Thoracic aorta (tissue), 2 donors: ENCODE measurements at regions not wholly inside any gene's neighbourhood (a gene's known extent, or its start where the extent isn't known, plus 50 kb on each side); places are given as distances from the start of the nearest gene placed in this dataset.
A peak's percentile ranks its signal among the peaks of the same experiment; 100 is the strongest.

Source experiments
- ATAC-seq: fragments of 150-250 bp; one replicate; pipeline ENCODE4 v1.8.0; 2017; ENCODE audit warnings: low read depth; ENCODE audit not compliant: insufficient number of reproducible peaks, low FRiP score
- DNase-seq: peaks from one replicate; pipeline ENCODE4 v3.0.0-alpha.2; 2020; ENCODE audit warnings: low spot score
- H3K27ac ChIP-seq, 2 donors: fragments of 200-600 bp; sonication (generic); 1 replicate in 1 of 2; 2 replicates in 1 of 2; pipeline ENCODE4 v1.5.1; 2016; ENCODE audit warnings: mild to moderate bottlenecking in 2 of 2, moderate library complexity in 2 of 2
- H3K27me3 ChIP-seq: fragments of 200-600 bp; sonication (generic); replicated peaks from 2 replicates; pipeline ENCODE4 v1.6.0; 2016; ENCODE audit warnings: mild to moderate bottlenecking; ENCODE audit not compliant: insufficient read depth
- H3K36me3 ChIP-seq: fragments of 200-600 bp; sonication (generic); one replicate; pipeline ENCODE4 v1.5.1; 2016
- H3K4me1 ChIP-seq, 2 donors: fragments of 200-600 bp; sonication (generic); 1 replicate in 1 of 2; 2 replicates in 1 of 2; pipeline versions ENCODE4 v1.5.1 to v1.6.0; 2016; ENCODE audit warnings: low read depth in 2 of 2, mild to moderate bottlenecking in 1 of 2; ENCODE audit not compliant: control insufficient read depth in 1 of 2
- H3K4me3 ChIP-seq: fragments of 200-600 bp; sonication (generic); 2 replicates; pipeline ENCODE4 v1.5.1; 2016; ENCODE audit warnings: mild to moderate bottlenecking
- H3K9me3 ChIP-seq: fragments of 200-600 bp; sonication (generic); 2 replicates; pipeline ENCODE4 v1.5.1; 2016
- CTCF ChIP-seq: fragments of 200-600 bp; sonication (generic); IDR thresholded peaks from one replicate; pipeline ENCODE4 v1.5.1; 2019; ENCODE audit warnings: antibody characterized with exemption

- Histone ChIP-seq H3K27ac (no peak overlapping the region), H3K4me3 (no peak overlapping the region), H3K36me3 (no peaks in the 10 kb centered on the region), H3K4me1 (no peaks in the 10 kb centered on the region), H3K27me3 (no peaks in the 10 kb centered on the region), H3K9me3 (peaks cover 7% of the 10 kb centered on the region)
- TF ChIP-seq CTCF, result no peak
- ATAC-seq, result no peak
- DNase-seq, result no peak
Measured at GRCh38 chr11:115950660-115951059, 446.4 kb upstream of the CADM1 start.

- Histone ChIP-seq H3K27me3 (no peaks in the 10 kb centered on the region), H3K4me3 (no peak overlapping the region), H3K27ac (no peak overlapping the region), H3K36me3 (no peaks in the 10 kb centered on the region), H3K4me1 (no peaks in the 10 kb centered on the region), H3K9me3 (no peaks in the 10 kb centered on the region)
- DNase-seq, result no peak
- ATAC-seq, result no peak
- TF ChIP-seq CTCF, result no peak
Measured at GRCh38 chr11:115944596-115944995, 440.4 kb upstream of the CADM1 start.

- TF ChIP-seq CTCF, result no peak
- Histone ChIP-seq H3K27me3 (no peaks in the 10 kb centered on the region), H3K36me3 (no peaks in the 10 kb centered on the region), H3K4me3 (no peak overlapping the region), H3K9me3 (no peaks in the 10 kb centered on the region), H3K4me1 (no peaks in the 10 kb centered on the region), H3K27ac (no peak overlapping the region)
- ATAC-seq (no peak), DNase-seq (no peak)
Measured at GRCh38 chr11:115942011-115942410, 437.8 kb upstream of the CADM1 start.

- no peak overlapping the region for H3K4me3 ChIP-seq
- no peaks in the 10 kb centered on the region for H3K9me3 ChIP-seq
- H3K36me3 ChIP-seq, result no peaks in the 10 kb centered on the region
- peak; percentile 2 for DNase-seq
- H3K27me3 ChIP-seq, result no peaks in the 10 kb centered on the region
- ATAC-seq, result no peak
- TF ChIP-seq CTCF, result no peak
- H3K4me1 ChIP-seq, result no peaks in the 10 kb centered on the region
- H3K27ac ChIP-seq, result no peak overlapping the region
Measured at GRCh38 chr11:115941481-115941993, 437.3 kb upstream of the CADM1 start.

GRCh38 chr11:115941044-115941443 lies 436.8 kb upstream of the CADM1 start:
- ATAC-seq (no peak), DNase-seq (no peak)
- Histone ChIP-seq H3K4me1 (no peaks in the 10 kb centered on the region), H3K9me3 (no peaks in the 10 kb centered on the region), H3K27me3 (no peaks in the 10 kb centered on the region), H3K36me3 (no peaks in the 10 kb centered on the region), H3K4me3 (no peak overlapping the region), H3K27ac (no peak overlapping the region)
- TF ChIP-seq CTCF, result no peak
